Lower leg skin (tissue), 3 donors: ENCODE measurements at regions not wholly inside any gene's neighbourhood (a gene's known extent, or its start where the extent isn't known, plus 50 kb on each side); places are given as distances from the start of the nearest gene placed in this dataset.

Source experiments
- POLR2A ChIP-seq, 2 donors: fragments of 450-650 bp; IDR thresholded peaks; one replicate each; pipeline ENCODE4 v1.6.1; 2016 to 2017; ENCODE audit warnings: antibody characterized with exemption in 2 of 2, mild to moderate bottlenecking in 1 of 2, moderate library complexity in 1 of 2
- TF ChIP-seq, protein P1 (sequence below), 3 donors: fragments of 450-650 bp; IDR thresholded peaks; one replicate each; pipeline ENCODE4 v1.5.1; 2016; ENCODE audit warnings: antibody characterized with exemption in 3 of 3, mild to moderate bottlenecking in 3 of 3, moderate library complexity in 2 of 3

DNA sequence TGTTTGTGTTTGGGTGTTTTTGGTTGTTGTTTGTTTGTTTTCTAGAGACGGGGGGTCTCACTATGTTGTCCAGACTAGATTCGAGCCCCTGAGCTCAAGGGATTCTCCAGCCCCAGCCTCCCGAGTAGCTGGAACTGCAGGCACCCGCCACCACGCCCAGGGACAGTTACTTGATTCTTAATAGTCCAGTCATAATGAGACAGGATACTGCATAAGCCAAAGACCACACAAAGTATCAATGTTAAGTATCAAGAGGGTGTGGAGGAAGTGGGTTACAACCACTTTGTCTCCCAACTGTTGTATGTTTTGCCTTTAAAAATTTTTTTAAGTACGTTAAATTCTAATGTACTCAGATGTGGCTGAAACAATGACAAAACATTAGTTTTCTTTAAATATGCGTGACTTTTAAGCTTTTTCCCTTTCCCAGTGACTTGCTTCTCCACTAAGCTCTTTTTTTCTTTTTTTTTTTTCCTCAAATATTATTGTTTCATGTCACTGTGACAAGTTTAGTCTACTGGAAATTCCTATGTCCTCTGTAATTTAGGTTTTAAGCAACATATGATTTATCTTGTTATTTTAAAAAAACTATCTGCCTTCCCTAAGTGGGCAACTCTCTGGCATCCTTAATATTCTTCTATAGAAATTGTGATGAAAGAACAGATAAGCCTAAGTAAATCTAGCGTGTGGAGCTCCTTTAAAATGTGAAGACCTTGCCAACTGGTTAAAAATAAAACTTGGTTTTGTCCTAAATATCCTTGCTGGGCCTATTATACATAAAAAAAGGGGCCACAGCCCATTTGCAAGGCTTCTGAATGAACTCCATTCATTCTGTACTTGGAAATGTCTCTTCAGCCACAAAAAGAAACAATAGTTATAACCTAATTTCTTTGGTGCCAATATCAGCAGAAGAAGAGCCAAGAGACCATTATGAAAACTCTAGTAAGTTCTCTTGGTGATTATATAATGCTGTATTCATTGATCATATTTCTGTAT, 56.2 kb upstream of the DPH5 start:
- TF ChIP-seq POLR2A (IDR thresholded peaks at IDR 0.05) = no peak
- TF ChIP-seq, protein P1, sequence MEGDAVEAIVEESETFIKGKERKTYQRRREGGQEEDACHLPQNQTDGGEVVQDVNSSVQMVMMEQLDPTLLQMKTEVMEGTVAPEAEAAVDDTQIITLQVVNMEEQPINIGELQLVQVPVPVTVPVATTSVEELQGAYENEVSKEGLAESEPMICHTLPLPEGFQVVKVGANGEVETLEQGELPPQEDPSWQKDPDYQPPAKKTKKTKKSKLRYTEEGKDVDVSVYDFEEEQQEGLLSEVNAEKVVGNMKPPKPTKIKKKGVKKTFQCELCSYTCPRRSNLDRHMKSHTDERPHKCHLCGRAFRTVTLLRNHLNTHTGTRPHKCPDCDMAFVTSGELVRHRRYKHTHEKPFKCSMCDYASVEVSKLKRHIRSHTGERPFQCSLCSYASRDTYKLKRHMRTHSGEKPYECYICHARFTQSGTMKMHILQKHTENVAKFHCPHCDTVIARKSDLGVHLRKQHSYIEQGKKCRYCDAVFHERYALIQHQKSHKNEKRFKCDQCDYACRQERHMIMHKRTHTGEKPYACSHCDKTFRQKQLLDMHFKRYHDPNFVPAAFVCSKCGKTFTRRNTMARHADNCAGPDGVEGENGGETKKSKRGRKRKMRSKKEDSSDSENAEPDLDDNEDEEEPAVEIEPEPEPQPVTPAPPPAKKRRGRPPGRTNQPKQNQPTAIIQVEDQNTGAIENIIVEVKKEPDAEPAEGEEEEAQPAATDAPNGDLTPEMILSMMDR (IDR thresholded peaks at IDR 0.05) = no peak
